H9 (cell line): ENCODE measurements at regions not wholly inside any gene's neighbourhood (a gene's known extent, or its start where the extent isn't known, plus 50 kb on each side); places are given as distances from the start of the nearest gene placed in this dataset.

Experiments used
- DNase-seq: peaks from one replicate; pipeline ENCODE4 v3.0.0-alpha.2; 2017
- H2AFZ ChIP-seq: one replicate; pipeline ENCODE4 v1.6.1; 2013; ENCODE audit warnings: mild to moderate bottlenecking, low read length, control low read depth, moderate library complexity
- H2AK5ac ChIP-seq: 2 replicates; pipeline ENCODE4 v1.6.1; 2013; ENCODE audit warnings: low read length, control low read depth, mixed read lengths; ENCODE audit not compliant: insufficient read length
- H2BK120ac ChIP-seq: one replicate; pipeline ENCODE4 v1.6.1; 2013; ENCODE audit warnings: low read depth, mild to moderate bottlenecking, low read length, control low read depth, inconsistent platforms; ENCODE audit not compliant: poor library complexity, severe bottlenecking
- H2BK12ac ChIP-seq: 2 replicates; pipeline ENCODE4 v1.6.1; 2013; ENCODE audit warnings: low read length, control low read depth, mixed read lengths, low read depth; ENCODE audit not compliant: insufficient read length
- H2BK15ac ChIP-seq: 2 replicates; pipeline ENCODE4 v1.6.1; 2013; ENCODE audit warnings: low read depth, low read length, control low read depth
- H2BK20ac ChIP-seq: one replicate; pipeline ENCODE4 v1.6.1; 2013; ENCODE audit warnings: low read depth, mild to moderate bottlenecking, low read length, control low read depth, inconsistent platforms; ENCODE audit not compliant: poor library complexity, severe bottlenecking
- H2BK5ac ChIP-seq: 2 replicates; pipeline ENCODE4 v1.6.1; 2013; ENCODE audit warnings: low read length, control low read depth, mixed read lengths; ENCODE audit not compliant: insufficient read length
- H3K14ac ChIP-seq: 2 replicates; pipeline ENCODE4 v1.6.1; 2013; ENCODE audit warnings: low read length, control low read depth; ENCODE audit not compliant: insufficient read depth
- H3K18ac ChIP-seq: 2 replicates; pipeline ENCODE4 v1.6.1; 2013; ENCODE audit warnings: low read depth, mild to moderate bottlenecking, mixed read lengths, low read length, control low read depth; ENCODE audit not compliant: insufficient read length
- H3K23ac ChIP-seq: 2 replicates; pipeline ENCODE4 v1.6.1; 2013; ENCODE audit warnings: low read length, control low read depth, mixed read lengths, low read depth; ENCODE audit not compliant: insufficient read length
- H3K23me2 ChIP-seq: 2 replicates; pipeline ENCODE4 v1.6.1; 2013; ENCODE audit warnings: low read depth, mild to moderate bottlenecking, mixed read lengths, low read length, control low read depth; ENCODE audit not compliant: insufficient read length, poor library complexity, severe bottlenecking
- H3K27ac ChIP-seq: 2 replicates; pipeline ENCODE4 v1.5.1; 2013; ENCODE audit warnings: low read length, control low read depth, mixed read lengths, low read depth; ENCODE audit not compliant: insufficient read length
- H3K27me3 ChIP-seq: 2 replicates; pipeline ENCODE4 v1.6.1; 2013; ENCODE audit warnings: low read length, control low read depth, inconsistent platforms; ENCODE audit not compliant: insufficient read depth
- H3K4ac ChIP-seq: 2 replicates; pipeline ENCODE4 v1.6.1; 2013; ENCODE audit warnings: low read depth, mild to moderate bottlenecking, control low read depth, inconsistent platforms, low read length, moderate library complexity
- H3K4me1 ChIP-seq: 2 replicates; pipeline ENCODE4 v1.6.1; 2013; ENCODE audit warnings: low read length, control low read depth, inconsistent platforms; ENCODE audit not compliant: insufficient read depth
- H3K4me2 ChIP-seq: 2 replicates; pipeline ENCODE4 v1.6.1; 2013; ENCODE audit warnings: low read length, control low read depth, mixed read lengths; ENCODE audit not compliant: insufficient read length, insufficient read depth
- H3K56ac ChIP-seq: 2 replicates; pipeline ENCODE4 v1.6.1; 2013; ENCODE audit warnings: low read depth, mild to moderate bottlenecking, mixed read lengths, low read length, control low read depth; ENCODE audit not compliant: insufficient read length
- H3K79me1 ChIP-seq: 2 replicates; pipeline ENCODE4 v1.6.1; 2013; ENCODE audit warnings: low read depth, mild to moderate bottlenecking, moderate library complexity, low read length, control low read depth, inconsistent platforms; ENCODE audit not compliant: insufficient read depth, poor library complexity, severe bottlenecking
- H3K79me2 ChIP-seq: 2 replicates; pipeline ENCODE4 v1.6.1; 2013; ENCODE audit warnings: low read length, control low read depth, inconsistent platforms; ENCODE audit not compliant: insufficient read depth
- H3K9ac ChIP-seq: 2 replicates; pipeline ENCODE4 v1.6.1; 2013; ENCODE audit warnings: low read length, control low read depth, mixed read lengths; ENCODE audit not compliant: insufficient read length; ENCODE audit errors: extremely low read depth
- H3K9me3 ChIP-seq: one replicate; pipeline ENCODE4 v1.6.1; 2013; ENCODE audit warnings: low read depth, low read length, inconsistent platforms; ENCODE audit not compliant: control insufficient read depth
- H3T11ph ChIP-seq: one replicate; pipeline ENCODE4 v1.6.1; 2013; ENCODE audit warnings: mild to moderate bottlenecking, low read length, control low read depth, inconsistent platforms
- H4K20me1 ChIP-seq: one replicate; pipeline ENCODE4 v1.6.1; 2013; ENCODE audit not compliant: control insufficient read depth, insufficient read length, insufficient read depth
- H4K5ac ChIP-seq: 2 replicates; pipeline ENCODE4 v1.6.1; 2013; ENCODE audit warnings: low read depth, mild to moderate bottlenecking, mixed read lengths, low read length, control low read depth; ENCODE audit not compliant: insufficient read length
- H4K8ac ChIP-seq: replicated peaks from 2 replicates; pipeline ENCODE4 v1.6.1; 2013; ENCODE audit warnings: low read length, control low read depth, mixed read lengths, low read depth; ENCODE audit not compliant: insufficient read length
- H4K91ac ChIP-seq: 2 replicates; pipeline ENCODE4 v1.6.1; 2013; ENCODE audit warnings: low read depth, mild to moderate bottlenecking, moderate library complexity, mixed read lengths, low read length, control low read depth; ENCODE audit not compliant: insufficient read length
- H3K27ac Mint-ChIP-seq, 3 experiments: 2 replicates in 2 of 3; 3 replicates in 1 of 3; pipeline ENCODE4 v1.8.0; 2020 to 2021; ENCODE audit warnings: mixed read lengths in 3 of 3, mild to moderate bottlenecking in 1 of 3, moderate library complexity in 1 of 3
- H3K27me3 Mint-ChIP-seq: 2 replicates; pipeline ENCODE4 v1.8.0; 2021; ENCODE audit warnings: low read depth, mild to moderate bottlenecking, moderate library complexity, mixed read lengths
- H3K36me3 Mint-ChIP-seq, 3 experiments: 2 replicates in 2 of 3; 3 replicates in 1 of 3; pipeline ENCODE4 v1.8.0; 2020 to 2021; ENCODE audit warnings: low read depth in 3 of 3, mixed read lengths in 3 of 3; ENCODE audit not compliant: insufficient read depth in 1 of 3
- H3K4me1 Mint-ChIP-seq, 2 experiments: 2 replicates each; pipeline ENCODE4 v1.8.0; 2020; ENCODE audit warnings: mixed read lengths in 2 of 2
- H3K4me3 Mint-ChIP-seq, 2 experiments: 2 replicates in 1 of 2; 3 replicates in 1 of 2; pipeline ENCODE4 v1.8.0; 2020 to 2021; ENCODE audit warnings: mild to moderate bottlenecking in 2 of 2, mixed read lengths in 2 of 2, moderate library complexity in 1 of 2
- H3K9me3 Mint-ChIP-seq, 2 experiments: 2 replicates in 1 of 2; 3 replicates in 1 of 2; pipeline ENCODE4 v1.8.0; 2020; ENCODE audit warnings: mild to moderate bottlenecking in 2 of 2, mixed read lengths in 2 of 2, moderate library complexity in 1 of 2
- WGBS: extraction: QIAGEN DNeasy Blood & Tissue Kit; methylation state at CpG from one replicate; pipeline ENCODE4 v1.1.7; 2013; ENCODE audit warnings: missing lambda C conversion rate, low lambda C conversion rate, mixed read lengths; ENCODE audit not compliant: insufficient read length; ENCODE audit errors: extremely low coverage; 5-methylcytosine and 5-hydroxymethylcytosine counted together
- TF ChIP-seq, protein P1 (sequence below): fragments of 200-600 bp; sonication (generic); conservative IDR thresholded peaks from 3 replicates; pipeline ENCODE4 v1.8.0; 2021; ENCODE audit warnings: antibody characterized with exemption, mild to moderate bottlenecking

DNA sequence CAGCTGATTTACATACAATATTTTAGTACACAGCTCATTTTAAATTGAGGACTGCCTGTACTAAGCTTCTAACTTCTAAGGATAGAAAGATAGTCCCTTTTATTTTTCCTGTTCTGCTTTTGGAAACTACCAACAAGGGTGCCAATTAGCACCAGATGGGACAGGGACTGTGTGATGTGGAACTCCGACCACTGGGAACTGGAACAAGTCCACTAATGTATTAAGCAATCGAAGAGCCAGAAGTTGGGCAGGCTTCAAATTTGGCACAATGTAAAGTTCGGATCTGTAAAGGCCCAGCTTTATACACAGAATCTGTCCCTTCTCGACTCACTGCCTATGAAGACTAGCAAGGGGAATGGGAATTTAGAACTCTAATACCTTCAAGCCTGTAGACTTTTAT is 149.3 kb downstream of the ZC3H11B start:
- no peak overlapping the region for H2BK20ac ChIP-seq
- H3K27ac ChIP-seq = no peak overlapping the region
- no peak overlapping the region for H3K18ac ChIP-seq
- no peak overlapping the region for H3K4me2 ChIP-seq
- no peak overlapping the region for H2AFZ ChIP-seq
- H3K4me1 Mint-ChIP-seq = no peaks in the 10 kb centered on the region
- H3K27ac Mint-ChIP-seq = no peak overlapping the region
- no peak overlapping the region for H3K56ac ChIP-seq
- no peaks in the 10 kb centered on the region for H3K23me2 ChIP-seq
- H3K9me3 Mint-ChIP-seq = no peaks in the 10 kb centered on the region; a peak in 1 of 5 replicates
- H3K4ac ChIP-seq = no peak overlapping the region
- H3K9me3 ChIP-seq = no peaks in the 10 kb centered on the region
- H3T11ph ChIP-seq = no peak overlapping the region
- TF ChIP-seq, protein P1, sequence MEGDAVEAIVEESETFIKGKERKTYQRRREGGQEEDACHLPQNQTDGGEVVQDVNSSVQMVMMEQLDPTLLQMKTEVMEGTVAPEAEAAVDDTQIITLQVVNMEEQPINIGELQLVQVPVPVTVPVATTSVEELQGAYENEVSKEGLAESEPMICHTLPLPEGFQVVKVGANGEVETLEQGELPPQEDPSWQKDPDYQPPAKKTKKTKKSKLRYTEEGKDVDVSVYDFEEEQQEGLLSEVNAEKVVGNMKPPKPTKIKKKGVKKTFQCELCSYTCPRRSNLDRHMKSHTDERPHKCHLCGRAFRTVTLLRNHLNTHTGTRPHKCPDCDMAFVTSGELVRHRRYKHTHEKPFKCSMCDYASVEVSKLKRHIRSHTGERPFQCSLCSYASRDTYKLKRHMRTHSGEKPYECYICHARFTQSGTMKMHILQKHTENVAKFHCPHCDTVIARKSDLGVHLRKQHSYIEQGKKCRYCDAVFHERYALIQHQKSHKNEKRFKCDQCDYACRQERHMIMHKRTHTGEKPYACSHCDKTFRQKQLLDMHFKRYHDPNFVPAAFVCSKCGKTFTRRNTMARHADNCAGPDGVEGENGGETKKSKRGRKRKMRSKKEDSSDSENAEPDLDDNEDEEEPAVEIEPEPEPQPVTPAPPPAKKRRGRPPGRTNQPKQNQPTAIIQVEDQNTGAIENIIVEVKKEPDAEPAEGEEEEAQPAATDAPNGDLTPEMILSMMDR = no peak
- H2AK5ac ChIP-seq = no peak overlapping the region
- no peaks in the 10 kb centered on the region for H3K27me3 Mint-ChIP-seq
- no peak overlapping the region for H2BK5ac ChIP-seq
- no peak overlapping the region for H4K91ac ChIP-seq
- H3K79me2 ChIP-seq = no peaks in the 10 kb centered on the region
- H3K23ac ChIP-seq = no peak overlapping the region
- H2BK12ac ChIP-seq = no peak overlapping the region
- no peak overlapping the region for H3K4me3 Mint-ChIP-seq
- H4K5ac ChIP-seq = no peak overlapping the region
- no peak overlapping the region for H3K14ac ChIP-seq
- no peak for DNase-seq
- H3K9ac ChIP-seq = no peak overlapping the region
- H4K20me1 ChIP-seq = no peaks in the 10 kb centered on the region
- H4K8ac ChIP-seq = no peak overlapping the region
- no peaks in the 10 kb centered on the region for H3K79me1 ChIP-seq
- no peaks in the 10 kb centered on the region for H3K4me1 ChIP-seq
- H3K27me3 ChIP-seq = no peaks in the 10 kb centered on the region
- WGBS = no CpG with 5 or more reads among the region's 4 CpGs
- no peak overlapping the region for H2BK120ac ChIP-seq
- no peaks in the 10 kb centered on the region for H3K36me3 Mint-ChIP-seq
- H2BK15ac ChIP-seq = no peak overlapping the region
